ENCODE measurements at regions not wholly inside any gene's neighbourhood (a gene's known extent, or its start where the extent isn't known, plus 50 kb on each side); places are given as distances from the start of the nearest gene placed in this dataset.
A peak's percentile ranks its signal among the peaks of the same experiment; 100 is the strongest.

- no peak for TF ChIP-seq RAD21 (conservative IDR thresholded peaks at IDR 0.05 in 1 of 2, IDR thresholded peaks at IDR 0.05 in 1 of 2)
Measured at GRCh38 chr9:99288830-99289229, 66.7 kb downstream of the SEC61B start (continued).

DNA sequence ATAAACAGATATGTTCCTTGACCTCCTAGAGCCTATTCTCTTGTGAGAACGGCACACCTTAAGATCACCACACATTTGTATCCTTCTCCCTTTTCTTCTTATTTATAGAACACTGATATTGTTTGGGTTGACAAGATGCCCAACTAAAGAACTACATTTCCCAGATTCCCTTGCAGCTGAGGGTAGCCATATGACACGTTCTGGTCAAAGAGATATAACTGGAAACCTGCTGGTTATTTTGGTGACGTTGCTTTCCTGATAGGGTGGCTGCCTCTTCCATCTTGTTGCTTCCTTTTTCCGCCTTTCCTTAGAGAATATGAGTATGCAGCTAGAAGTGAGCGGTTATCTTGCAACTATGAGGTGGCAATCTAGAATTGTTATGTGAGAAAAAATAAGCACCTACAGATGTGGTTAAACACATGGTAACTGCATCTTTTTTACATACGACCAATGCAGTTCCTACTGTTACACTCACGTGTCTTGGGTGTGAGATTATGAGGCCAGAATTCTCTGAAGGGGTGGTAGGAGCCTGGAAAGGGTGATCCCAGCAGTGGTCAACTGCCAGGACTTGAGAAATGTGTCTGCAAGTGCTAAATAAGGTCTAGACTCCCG lies 72.9 kb downstream of the SEC61B start:
- no peaks in the 10 kb centered on the region for H3K4me1 ChIP-seq
- ATAC-seq = peak in 1 of 2 experiments; percentile 79; a peak in 3 of 6 replicates
- H3K27ac ChIP-seq = no peak overlapping the region
- no peaks in the 10 kb centered on the region for H3K9me3 ChIP-seq
- ChIA-PET POLR2A (no interaction called here), CTCF (no interaction called here)
- DNase-seq (ENCODE audit: low read depth in 1 of 2, low spot score in 1 of 2) = peak; percentile 12 to 13
- no peak for FAIRE-seq
- no peak overlapping the region for H3K4me2 ChIP-seq
- TF ChIP-seq MAFK (IDR thresholded peaks at IDR 0.05; ENCODE audit: partially characterized antibody) (no peak), RFX5 (IDR thresholded peaks at IDR 0.05) (no peak), MAZ (IDR thresholded peaks at IDR 0.05; ENCODE audit: borderline replicate concordance, low read depth, low read length) (no peak), HEYL (CRISPR knock-in tag; IDR thresholded peaks at IDR 0.05) (no peak), EHMT2 (IDR thresholded peaks at IDR 0.05; ENCODE audit: low read depth) (no peak), KDM5A (IDR thresholded peaks at IDR 0.05) (no peak), NR3C1 (IDR thresholded peaks at IDR 0.05) (no peak), BCL3 (IDR thresholded peaks at IDR 0.05) (no peak), FOSB (CRISPR knock-in tag; IDR thresholded peaks at IDR 0.05) (no peak), HOXA7 (CRISPR knock-in tag; IDR thresholded peaks at IDR 0.05) (no peak), RAD21 (conservative IDR thresholded peaks at IDR 0.05 in 1 of 2, IDR thresholded peaks at IDR 0.05 in 1 of 2) (no peak), SREBF2 (IDR thresholded peaks at IDR 0.05) (no peak), ZSCAN20 (CRISPR knock-in tag; IDR thresholded peaks at IDR 0.05) (no peak), ZNF302 (CRISPR knock-in tag; IDR thresholded peaks at IDR 0.05) (no peak)
- TF ChIP-seq, protein P1, sequence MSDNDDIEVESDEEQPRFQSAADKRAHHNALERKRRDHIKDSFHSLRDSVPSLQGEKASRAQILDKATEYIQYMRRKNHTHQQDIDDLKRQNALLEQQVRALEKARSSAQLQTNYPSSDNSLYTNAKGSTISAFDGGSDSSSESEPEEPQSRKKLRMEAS (IDR thresholded peaks at IDR 0.05) = no peak
- 20% methylated on average over 8 of the region's 8 CpGs for WGBS (ENCODE audit: missing lambda C conversion rate)
- H3K4me3 ChIP-seq = no peak overlapping the region

GRCh38 chr9:99296291-99296951 lies 74.3 kb downstream of the SEC61B start:
- TF ChIP-seq, protein P2, sequence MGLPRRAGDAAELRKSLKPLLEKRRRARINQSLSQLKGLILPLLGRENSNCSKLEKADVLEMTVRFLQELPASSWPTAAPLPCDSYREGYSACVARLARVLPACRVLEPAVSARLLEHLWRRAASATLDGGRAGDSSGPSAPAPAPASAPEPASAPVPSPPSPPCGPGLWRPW (IDR thresholded peaks at IDR 0.05) = no peak
- no peak for TF ChIP-seq CBX2 (IDR thresholded peaks at IDR 0.05; ENCODE audit: borderline replicate concordance, low read depth)
- TF ChIP-seq CBX8 (IDR thresholded peaks at IDR 0.05) = no peak
- no peak for TF ChIP-seq PHF8 (IDR thresholded peaks at IDR 0.05; ENCODE audit: borderline replicate concordance, low read depth)
- no peak for TF ChIP-seq GATA3 (IDR thresholded peaks at IDR 0.05; ENCODE audit: borderline replicate concordance)
- TF ChIP-seq RCOR1 (IDR thresholded peaks at IDR 0.05; ENCODE audit: low read depth, low read length) = no peak
- TF ChIP-seq NPAS2 (CRISPR knock-in tag; IDR thresholded peaks at IDR 0.05; ENCODE audit: borderline replicate concordance) = no peak
- TF ChIP-seq TP53 (CRISPR knock-in tag; IDR thresholded peaks at IDR 0.05) = no peak
- no peak for TF ChIP-seq CEBPB (IDR thresholded peaks at IDR 0.05)
- TF ChIP-seq HDAC2 (IDR thresholded peaks at IDR 0.05) = no peak
- no peak for TF ChIP-seq BCL3 (IDR thresholded peaks at IDR 0.05)
- no peak for FAIRE-seq
- no peaks in the 10 kb centered on the region for H3K4me1 ChIP-seq
- no peak overlapping the region for H3K4me3 ChIP-seq
- POLR2A ChIA-PET = no interaction called here
- no peak for DNase-seq (ENCODE audit: low read depth in 1 of 2, low spot score in 1 of 2)
- no peak overlapping the region for H3K4me2 ChIP-seq
- CTCF ChIA-PET = interaction anchor here (0.7 kb wide), 1 partner anchor 112 kb away, joined by 3 read pairs; no protein-coding TSS in a partner anchor
- ATAC-seq = no peak
- 63% methylated on average over 26 of the region's 38 CpGs for WGBS (ENCODE audit: missing lambda C conversion rate)
- no peak overlapping the region for H3K27ac ChIP-seq
- no peaks in the 10 kb centered on the region for H3K9me3 ChIP-seq
